Stimulated activated CD8-positive, alpha-beta memory T cell treated with anti-CD3 and anti-CD28 coated beads, Interleukin-12 subunit alpha, Interleukin-12 subunit beta, amount 100 ng/mL, for 24 hours (primary cell): ENCODE measurements at regions not wholly inside any gene's neighbourhood (a gene's known extent, or its start where the extent isn't known, plus 50 kb on each side); places are given as distances from the start of the nearest gene placed in this dataset.
"Not testable (repeated sequence)": the region's sequence is repeated elsewhere in the genome, so short reads cannot be mapped to it uniquely, and the experiment has no call there.

Source experiments
- DNase-seq: peaks from one replicate; pipeline ENCODE4 v3.0.0-alpha.2; 2020; ENCODE audit errors: extremely low read depth

- DNase-seq, result no peak
These were observed 202.8 kb downstream of the KDM5D start for GRCh38 chrY:19541475-19542306.

DNA sequence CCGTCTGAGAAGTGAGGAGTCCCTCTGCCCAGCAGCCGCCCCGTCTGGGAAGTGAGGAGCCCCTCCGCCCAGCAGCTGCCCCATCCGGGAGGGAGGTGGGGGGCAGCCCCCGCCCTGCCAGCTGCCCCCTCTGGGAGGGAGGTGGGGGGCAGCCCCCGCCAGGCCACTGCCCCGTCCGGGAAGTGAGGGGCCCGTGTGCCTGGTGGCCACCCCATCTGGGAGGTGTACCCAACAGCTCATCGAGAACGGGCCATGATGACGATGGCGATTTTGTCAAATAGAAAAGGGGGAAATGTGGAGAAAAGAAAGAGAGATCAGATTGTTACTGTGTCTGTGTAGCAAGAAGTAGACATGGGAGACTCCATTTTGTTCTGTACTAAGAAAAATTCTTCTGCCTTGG, 208.8 kb downstream of the KDM5D start:
- DNase-seq, result not testable (repeated sequence)

DNA sequence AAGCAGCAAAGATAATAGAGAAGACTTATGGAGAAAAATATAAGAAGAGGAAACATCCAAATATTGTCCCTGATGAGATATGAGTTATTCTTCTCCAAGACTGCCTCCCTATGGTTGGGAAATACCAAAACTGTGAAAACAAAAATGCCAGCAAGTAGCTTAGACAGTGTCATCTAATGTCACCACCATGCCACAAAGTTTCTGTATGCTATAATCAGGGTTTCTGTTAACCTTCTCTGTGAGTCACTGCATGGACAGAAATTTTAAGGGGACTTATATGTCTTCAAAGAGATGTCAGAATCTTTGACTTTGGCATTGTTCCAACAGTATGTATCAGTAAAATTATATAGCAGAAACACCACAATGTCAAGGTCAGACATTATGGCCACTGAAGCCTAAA, 222.6 kb downstream of the KDM5D start:
- DNase-seq, result no peak

DNA sequence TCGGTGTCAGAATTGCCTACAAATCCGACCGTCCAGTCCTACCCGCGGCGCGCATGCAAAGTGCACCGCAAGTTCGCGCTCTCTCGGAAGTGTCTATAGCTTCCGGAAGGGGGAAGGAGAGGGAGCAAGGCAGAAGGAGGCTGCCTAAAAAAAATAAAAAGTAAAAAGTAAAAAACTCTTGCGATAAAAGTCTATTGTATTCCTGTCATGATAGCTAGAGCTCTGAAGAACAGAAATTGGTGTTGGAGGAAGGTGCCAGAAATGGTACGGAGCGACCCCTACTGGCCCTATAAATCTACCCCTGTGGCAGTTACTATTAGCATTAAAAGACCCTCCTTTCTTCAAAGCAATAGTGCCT, 241.5 kb downstream of the KDM5D start:
- no peak for DNase-seq

DNA sequence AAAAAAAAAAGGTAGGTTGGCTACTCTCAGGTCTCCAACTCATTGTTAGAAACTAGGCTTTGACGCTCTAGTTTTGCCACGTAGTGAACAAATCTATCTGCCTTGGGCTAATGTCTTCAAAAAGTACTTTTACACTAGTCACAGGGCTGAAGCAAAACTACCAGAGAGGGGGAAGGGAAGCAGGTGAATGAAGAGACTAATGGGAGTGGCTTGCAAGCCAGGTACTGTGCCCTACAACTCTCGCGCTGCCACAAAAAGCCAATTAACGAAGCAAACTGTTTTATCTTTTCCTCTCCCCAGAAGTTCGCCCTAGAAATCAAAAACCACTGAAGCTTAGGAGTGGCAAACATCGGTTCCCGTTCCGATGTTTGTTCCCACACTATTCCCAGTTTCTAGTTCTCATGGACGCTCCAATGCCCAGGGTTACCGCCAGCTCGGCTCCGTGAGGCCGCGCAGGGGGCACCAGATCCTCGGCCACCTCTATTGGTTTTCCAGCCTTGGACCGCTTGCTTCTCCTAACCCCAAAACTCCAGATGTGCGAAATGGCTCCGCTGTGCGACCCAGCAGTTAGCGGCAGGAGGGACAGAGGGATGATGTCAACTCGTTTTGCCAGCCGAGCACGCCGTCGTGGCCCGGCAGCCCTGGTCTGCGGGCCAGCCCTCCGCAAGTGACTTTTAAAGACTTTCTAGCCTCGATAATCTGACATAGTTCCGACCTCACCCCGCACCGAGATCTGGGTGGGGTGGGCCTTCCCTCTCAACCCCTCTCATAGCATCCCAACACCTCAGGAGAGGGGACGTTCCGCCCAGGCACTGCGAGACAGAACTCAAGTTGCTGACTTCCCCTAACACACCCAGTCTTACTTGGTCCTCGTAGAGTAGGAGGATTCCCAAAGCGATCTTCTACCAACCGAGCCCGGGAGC, 242.1 kb downstream of the KDM5D start:
- no peak for DNase-seq

- no peak for DNase-seq
These were observed 246.0 kb downstream of the KDM5D start for GRCh38 chrY:19498556-19498955.

GRCh38 chrY:19487494-19487893, 257.0 kb downstream of the KDM5D start:
- DNase-seq, result no peak

GRCh38 chrY:19484997-19485396, 259.5 kb downstream of the KDM5D start:
- DNase-seq, result no peak

- no peak for DNase-seq
These were observed 265.4 kb downstream of the KDM5D start for GRCh38 chrY:19479141-19479540.

GRCh38 chrY:19477959-19478358, 266.6 kb downstream of the KDM5D start:
- DNase-seq, result no peak

- DNase-seq, result no peak
These were observed 278.7 kb downstream of the KDM5D start for GRCh38 chrY:19465809-19466208.

- DNase-seq, result no peak
These were observed 287.6 kb downstream of the KDM5D start for GRCh38 chrY:19456855-19457448.

- DNase-seq, result no peak
These were observed 311.5 kb downstream of the KDM5D start for GRCh38 chrY:19433059-19433458.

DNA sequence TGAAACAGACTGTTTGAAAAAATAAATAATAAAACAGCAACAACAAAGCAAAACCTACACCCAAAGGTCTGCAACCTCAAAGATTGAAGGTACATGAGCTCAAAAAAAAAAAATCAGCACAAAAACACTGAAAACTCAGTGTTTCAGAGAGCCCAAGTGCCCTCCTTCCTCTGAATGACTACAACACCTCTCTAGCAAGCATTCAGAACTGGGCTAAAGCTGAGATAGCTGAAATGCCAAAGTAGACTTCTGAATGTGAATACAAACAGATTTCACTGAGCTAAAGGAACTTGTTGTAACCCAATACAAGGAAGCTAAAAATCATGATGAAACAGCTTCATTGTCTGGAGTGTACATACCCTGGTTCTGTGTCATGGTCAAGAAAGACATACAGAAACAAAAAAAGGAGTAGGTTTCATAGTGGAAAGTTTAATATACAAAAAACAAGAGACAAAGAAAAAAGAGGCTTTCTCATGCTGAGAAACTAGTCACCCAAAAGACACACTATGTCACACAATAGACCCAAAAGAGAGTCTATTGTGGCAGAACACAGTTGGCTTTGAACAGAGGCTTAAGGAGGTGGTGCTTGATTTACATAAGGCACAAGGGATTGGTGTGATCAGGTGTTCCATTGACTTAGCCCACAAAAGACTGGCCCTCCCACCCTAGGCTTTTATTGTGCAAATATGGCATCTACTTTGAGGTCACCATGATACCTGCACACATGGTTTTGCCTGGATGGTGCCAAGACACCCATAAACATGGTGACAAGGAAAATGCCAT, 316.6 kb downstream of the KDM5D start:
- DNase-seq, result no peak

DNA sequence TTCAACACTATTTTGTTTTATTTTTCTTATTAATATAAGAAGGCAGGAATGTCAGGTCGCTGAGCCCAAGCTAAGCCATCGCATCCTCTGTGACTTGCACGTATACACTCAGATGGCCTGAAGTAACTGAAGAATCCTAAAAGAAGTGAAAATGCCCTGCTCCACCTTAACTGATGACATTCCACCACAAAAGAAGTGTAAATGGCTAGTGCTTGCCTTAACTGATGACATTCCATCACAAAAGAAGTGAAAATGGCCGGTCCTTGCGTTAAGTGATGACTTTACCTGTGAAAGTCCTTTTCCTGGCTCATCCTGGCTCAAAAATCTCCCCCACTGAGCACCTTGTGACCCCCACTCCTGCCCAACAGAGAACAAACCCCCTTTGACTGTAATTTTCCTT, 317.3 kb downstream of the KDM5D start:
- not testable (repeated sequence) for DNase-seq

- no peak for DNase-seq
These were observed 333.4 kb downstream of the KDM5D start for GRCh38 chrY:19410980-19411766.

DNA sequence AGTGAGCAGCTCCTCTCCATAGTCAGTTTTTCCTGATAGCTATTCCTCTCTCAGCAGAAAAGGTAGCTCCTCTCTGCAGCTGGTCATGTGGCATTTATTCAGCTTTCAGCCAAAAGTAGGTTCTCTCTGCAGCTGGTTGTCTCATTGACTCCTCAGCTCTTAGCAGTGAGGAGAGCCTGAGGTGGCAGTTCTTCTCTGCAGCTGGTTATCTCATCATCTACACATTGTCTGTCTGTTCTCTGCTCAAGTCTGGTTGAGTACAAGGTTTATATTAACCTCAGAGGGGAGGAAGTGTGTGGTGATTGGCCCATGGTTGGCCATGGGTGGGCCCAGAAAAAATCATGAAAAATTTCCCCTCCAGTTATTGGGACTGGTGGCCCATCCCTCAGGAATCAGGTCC, 338.3 kb downstream of the KDM5D start:
- no peak for DNase-seq

DNA sequence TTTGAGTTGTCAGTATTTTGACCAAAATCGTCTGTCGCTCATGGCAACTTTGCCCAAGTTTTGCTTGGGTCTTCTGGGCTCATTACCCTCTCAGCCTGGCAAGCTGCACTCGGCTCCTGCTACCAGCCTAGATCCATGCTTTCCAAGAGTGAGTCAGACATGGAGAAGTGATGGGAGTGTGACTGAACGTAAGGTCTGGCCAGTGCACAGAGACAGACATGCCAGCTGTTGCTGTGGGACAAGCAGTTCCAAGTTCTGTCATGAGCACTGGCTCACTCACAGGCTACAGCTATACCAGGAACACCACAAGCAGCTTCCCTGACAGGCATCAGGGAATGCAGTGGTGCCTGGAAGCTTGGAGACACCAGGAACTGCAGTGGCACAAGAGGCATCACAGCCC, 338.9 kb downstream of the KDM5D start:
- no peak for DNase-seq

DNA sequence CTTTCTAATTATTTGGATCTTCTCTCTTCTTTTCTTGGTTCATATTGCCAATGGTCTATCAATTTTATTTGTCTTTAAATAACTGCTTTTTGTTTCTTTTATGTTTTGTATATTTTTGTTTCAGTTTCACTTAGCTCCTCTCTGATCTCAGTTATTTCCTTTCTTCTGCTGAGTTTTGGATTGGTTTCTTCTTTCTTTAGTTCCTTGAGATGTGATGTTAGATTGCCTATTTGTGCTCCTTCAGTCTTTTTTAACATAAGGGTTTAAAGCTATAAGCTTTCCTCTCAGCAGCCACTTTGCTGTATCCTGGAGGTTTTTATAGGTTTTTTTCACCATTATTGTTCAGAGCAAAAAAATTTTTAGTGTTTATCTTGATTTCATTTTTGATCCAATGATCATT, 351.6 kb downstream of the KDM5D start:
- DNase-seq, result no peak

DNA sequence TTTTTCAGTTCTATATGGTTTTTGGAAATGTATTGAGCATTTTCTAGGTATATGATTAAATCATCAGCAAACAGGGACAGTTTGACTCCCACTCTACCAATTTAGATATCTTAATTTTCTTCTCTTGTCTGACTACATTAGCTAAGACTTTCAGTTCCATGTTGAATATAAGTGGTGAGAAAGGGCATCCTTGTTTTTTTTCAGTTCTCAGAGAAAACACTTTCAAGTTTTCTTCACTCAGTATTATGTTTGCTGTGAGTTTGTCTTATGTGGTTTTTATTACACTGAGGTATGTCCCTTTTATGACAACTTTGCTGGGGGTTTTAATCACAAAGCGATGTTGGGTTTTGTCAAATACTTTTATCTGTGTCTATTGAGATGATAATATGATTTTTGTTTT, 352.6 kb downstream of the KDM5D start:
- DNase-seq, result no peak

DNA sequence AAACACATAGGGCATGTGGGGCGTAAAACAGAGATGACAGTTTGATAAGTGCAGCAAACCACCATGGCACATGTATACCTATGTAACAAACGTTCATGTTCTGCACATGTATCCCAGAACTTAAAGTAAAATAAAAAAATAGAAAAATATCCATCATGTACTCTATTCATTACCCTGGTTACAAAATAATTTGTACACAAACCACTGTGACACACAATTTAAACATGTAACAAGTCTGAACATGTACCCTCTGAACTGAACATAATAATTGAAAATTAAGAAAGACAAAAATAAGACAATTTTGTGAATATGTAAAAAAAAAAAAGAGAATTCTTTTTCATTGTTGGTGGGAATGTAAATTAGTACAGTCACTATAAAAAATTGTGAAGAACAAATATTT, 379.2 kb downstream of the KDM5D start:
- no peak for DNase-seq
